Fibroblast of peridontal ligament (primary cell): ENCODE measurements at regions not wholly inside any gene's neighbourhood (a gene's known extent, or its start where the extent isn't known, plus 50 kb on each side); places are given as distances from the start of the nearest gene placed in this dataset.
A peak's percentile ranks its signal among the peaks of the same experiment; 100 is the strongest.

Experiments
- DNase-seq: peaks from one replicate; pipeline ENCODE4 v3.0.0-alpha.2; 2010; ENCODE audit errors: extremely low read depth

DNA sequence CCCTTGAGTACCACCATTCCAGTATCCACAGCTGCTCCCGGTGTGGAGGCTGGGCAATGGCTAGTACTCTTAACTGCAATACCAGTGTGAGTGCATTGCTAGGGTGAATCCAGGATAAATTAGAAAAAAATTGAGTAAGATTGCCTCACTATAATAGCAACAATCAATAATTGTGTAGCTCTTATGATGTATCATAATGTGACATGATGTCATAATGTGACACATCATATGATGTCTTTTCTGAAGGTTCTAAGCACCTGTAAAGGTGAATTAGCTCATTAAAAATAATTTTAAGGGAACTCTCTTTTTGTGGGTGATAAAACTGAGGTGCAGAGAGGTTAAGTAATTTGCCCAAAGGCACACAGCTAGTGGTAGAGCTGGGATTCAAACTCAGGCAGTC is 424.4 kb downstream of the HLX start:
- no peak for DNase-seq

DNA sequence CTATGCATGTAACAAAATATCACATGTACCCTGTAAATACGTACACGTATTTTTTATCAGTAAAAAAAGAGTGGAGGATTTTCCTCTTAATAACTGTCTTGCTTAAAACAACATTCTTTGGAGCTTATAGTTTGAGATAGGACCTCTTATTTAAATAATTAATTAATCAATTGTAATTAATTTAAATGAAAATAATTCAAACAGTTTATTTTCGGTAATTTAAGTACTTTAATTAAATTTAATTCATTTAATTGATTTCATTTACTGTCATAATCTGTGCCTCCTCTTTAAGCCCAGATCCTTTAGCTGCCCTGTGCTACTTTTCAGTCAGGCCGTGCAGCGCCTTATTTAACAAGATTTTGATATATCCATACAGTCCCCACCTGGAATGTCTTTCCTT is 427.0 kb downstream of the HLX start:
- no peak for DNase-seq

DNA sequence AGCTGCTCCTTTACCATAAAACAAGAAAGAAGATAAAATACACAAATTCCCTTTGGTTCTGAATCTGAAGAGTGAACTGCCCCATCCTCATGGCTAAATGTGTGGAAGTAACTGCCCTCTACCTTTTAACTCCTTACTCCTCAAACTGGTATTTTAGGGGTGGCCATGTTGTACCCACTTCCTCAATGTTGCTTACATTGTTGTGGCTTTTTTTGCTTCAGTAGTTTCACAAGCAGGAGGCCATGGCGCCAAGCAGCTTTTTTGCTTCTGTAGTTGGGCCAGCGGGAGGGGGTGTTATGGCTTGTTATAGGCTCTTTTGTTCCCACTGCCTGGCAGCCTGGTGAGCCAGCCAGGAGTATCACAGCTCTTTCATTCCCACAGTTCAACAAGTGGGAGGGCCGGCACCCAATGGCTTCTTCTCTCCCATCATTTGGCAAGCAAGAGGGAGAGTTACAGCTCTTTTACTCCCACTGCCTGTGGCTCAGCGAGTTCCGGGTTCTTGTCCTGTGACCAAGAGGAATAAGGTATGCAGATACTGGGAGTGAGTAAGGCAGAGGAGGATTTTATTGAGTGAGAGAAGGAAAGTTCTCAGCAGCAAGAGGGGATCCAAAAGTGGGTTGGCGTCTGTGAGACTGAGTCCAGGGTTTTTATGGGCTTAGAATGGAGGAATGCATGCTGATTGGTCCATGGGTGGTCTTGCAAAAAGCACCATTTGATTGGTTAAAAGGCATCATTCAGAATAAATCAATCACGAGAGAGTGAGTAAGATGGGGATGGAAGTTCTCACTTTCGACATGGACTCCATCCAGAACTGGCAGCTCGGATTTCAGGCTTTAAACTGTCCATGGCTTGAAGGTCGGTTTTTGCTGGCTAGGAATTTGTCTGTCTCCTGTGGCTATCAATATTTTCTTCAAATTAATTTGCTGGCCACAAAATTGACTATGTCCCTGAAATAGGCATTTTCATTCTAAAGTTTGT is 429.6 kb downstream of the HLX start:
- DNase-seq, result no peak

DNA sequence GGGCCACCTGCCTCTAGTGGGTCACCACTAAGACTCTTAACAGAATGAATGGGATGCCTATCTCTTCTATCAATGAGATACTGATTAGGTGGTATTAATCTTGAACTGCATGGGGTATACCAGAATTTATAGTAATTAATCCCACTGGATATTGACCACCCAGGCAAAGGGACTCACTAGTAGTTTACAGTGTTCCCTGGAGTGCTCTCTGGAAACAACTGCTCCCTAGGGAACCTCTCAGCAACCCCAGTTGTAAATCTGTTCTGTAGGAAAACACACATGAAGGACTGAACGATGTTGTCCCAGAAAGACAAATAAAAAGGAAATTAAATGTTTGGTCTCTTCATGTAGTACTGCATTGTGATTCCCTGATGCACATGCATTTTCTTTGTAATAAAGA is 430.5 kb downstream of the HLX start:
- no peak for DNase-seq

DNA sequence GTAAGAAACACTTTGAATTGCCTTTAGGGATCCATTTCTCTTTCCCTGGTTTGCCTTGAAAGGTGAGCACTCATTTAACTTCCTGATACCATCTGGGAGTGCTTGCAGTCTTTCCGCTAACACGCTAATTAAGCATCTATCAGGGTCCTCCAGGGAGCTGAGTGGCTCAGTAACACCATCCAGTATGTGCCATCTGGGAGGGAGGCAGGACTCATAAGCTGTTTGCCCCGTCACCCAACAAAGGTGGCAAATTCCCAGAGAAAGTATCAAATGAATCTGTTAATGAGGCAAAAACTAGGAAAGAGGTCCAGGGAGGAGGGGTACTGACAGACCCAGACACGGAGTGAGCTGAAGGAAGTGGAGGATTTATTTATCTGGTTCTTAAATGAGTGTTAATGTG is 430.9 kb downstream of the HLX start:
- DNase-seq, result no peak

DNA sequence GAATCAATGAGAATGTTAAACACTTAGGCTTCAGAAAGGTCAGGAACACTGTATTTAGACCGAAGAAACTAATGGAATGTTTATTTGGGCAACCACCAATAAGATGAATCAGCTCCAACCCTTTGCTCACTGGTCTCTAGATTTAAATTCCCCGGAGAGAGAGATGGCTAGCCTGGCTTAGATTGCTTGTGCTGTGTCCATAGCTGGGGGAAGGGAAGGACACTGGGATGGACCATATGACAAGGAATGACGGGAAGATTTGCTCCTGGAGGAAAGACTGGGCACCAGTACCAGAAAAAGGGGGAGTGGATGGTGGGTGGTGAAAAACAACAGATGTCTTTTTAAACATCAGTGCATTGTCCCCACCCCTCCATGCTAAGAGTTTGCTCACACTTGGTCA is 426.6 kb downstream of the DUSP10 start:
- peak; percentile 93 for DNase-seq

DNA sequence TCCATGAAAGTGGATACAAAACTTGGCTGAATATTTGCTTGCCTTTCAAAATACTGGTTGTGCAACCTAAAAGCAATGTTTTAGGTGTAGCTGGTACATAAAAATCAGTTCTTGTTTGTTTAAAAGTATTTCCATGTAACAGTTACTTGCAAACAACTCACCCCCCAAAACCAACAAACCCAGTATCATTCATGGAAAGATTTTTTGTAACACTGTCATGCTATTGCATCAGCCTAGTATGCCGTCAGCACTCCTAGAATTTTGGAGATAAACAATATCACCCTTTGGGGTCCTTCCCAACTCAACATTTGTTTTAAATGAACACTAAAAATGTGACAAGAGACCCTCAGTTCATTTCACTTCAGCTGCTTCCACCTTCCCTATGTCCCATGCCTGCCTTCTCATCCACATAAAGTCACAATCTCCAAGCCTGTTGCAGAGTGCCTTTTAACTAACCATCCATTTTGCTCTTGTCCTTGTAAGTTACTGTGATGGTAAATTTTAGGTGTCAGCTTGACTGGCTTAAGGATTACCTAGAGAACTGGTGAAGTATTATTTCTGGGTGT is 425.3 kb downstream of the DUSP10 start:
- peak; percentile 88 for DNase-seq

DNA sequence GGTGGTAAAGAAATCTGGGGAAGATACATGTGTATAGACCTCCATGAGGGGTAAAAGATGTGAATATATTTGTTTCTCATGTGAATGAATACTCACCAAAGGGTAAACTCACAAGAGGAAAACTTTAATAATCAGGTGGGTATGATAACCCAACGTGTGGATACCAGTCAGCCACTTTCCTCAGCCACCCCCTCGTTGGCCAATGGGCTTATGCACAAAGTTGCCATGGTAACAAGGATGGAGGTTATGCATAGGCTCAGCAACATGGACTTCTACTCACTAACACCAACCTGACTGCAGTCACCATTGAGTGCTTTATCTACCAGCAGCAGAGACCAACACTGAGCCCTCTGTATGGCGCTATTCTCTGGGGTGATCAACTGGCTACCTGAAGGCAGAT is 424.4 kb downstream of the DUSP10 start:
- no peak for DNase-seq

DNA sequence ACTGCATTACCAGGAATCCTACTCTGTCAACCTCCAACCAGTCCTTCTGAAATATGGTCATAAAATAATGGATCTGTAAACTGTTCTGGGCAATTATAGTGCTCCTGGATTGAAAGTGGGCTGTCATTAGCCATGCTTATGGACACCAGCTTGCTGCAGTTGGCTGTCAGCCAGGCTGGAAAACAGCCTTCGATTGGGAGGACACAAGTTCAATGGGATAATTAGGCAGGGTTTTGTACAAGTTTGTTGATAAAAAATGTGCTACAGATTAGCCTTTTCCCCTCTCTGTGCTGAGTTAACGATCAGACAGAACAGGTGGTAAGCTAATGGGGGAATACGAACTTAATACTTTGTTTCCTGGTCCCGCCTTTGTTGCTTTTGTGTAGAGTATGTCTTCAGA is 413.9 kb downstream of the DUSP10 start:
- no peak for DNase-seq

DNA sequence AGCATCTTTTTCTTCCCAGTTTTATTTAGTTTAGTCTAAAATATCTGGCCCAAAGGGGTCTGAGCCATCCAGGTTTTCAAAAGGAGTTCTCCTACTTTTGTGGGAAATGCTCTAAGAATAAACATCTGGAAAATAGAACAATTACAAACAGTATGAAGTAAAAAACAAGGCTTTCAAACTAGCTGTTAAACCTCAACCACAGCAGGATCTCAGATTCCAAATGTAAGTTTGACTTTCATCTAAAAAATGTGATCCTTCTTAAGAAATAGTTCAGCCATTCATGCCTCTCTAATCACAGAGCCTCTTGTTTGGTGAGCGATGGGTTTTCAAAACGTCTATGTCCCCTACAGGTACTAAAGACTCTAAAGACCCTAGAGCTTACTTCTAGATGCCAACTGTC is 413.5 kb downstream of the DUSP10 start:
- peak; percentile 50 for DNase-seq

DNA sequence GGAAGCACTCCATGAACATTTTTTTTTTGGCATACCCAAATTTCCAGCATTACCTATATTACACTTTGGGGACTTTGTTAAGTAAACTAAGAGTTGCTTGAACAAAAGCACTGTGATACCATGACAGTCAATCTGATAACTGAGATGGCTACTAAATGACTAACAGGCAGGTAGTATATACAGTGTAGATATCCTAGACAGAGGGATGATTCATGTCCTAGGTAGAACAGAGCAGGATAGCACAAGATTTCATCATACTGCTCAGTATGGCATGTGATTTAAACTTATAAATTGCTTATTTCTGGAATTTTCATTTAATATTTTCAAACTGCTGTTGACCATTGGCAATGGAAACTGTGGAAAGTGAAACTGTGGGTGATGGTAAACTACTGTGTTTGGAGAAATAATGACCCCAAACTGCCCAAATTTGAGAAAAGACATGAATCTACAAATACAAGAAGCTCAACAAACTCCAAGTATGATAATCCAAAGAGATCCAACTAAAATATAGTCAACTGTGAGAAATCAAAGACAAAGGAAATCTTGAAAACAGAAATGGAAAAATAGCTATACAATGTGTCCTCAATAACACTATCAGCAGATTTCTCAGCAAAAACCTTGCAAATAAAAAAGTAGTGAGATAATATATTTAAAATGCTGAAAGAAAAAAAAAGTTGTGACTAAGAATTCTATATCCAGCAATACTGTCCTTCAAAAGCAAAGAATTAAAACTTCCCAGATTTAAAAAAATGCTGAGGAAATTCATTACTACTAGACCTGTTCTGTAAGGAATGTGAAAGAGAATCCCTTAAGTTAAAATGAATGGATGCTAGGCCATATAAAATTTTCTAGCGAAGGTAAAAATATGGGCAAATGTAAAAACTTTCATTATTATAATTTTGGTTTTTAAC is 410.4 kb downstream of the DUSP10 start:
- no peak for DNase-seq

DNA sequence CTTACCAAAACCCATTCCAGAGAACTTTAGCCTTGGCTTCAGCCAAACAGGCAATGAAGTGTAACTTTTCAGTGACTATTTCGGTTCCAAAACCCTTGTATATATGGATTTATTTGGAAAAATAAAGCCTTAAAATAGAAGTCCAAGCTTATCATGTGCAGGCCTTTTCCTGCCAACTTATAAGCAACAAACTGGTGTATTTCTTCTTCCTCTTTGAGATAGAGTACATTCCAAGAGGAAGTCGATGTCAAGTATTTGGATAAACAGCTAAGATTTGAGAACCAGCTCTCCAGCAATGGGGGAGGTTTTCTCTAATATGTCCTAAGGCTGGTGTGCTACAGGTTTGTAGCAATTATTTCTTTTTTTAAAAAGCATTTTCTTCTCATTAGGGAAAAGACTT is 407.8 kb downstream of the DUSP10 start:
- no peak for DNase-seq

DNA sequence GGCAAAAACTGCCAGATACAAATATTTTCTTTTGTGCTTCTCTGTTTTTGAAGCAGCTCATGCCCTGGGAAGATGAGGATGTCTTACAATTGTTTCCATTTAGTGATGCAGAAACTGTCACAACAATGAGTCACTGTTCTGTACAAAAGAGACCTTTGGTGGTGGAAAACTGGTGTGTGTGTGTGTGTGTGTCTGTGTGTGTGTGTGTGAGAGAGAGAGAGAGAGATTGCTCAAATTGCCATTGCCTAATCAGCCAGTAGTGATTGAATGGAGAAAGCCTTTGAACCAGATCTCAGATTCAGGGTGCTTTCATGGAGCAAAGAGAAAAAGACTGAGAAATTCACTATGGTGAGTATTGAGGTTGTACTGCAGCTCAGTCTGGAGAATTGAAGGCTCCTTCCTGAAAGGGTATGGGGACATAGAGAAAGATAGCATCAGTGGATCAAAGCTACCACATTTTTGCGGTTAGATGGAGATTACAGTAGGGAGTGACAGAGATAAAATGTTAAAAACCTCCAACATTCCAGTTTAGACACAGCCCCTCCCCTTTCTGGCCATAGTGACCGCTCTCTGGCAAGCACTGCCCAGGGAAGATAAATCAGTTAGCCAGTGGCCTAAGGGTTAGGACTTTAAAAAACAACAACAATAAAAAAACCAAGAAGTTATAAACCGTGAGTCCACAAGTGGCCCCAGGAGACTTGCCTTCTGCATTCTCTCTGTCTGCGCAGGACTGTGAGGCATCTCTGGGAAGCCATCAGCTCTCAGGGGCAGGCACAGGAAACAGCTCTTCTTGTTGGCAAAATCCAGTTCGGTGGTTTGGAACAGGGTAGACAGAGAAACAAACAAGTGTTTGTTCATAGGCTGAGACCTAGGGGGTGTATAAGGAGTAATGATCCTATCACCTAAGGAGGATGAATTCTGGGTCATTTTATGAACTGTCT is 406.5 kb downstream of the DUSP10 start:
- DNase-seq, result peak; percentile 77

DNA sequence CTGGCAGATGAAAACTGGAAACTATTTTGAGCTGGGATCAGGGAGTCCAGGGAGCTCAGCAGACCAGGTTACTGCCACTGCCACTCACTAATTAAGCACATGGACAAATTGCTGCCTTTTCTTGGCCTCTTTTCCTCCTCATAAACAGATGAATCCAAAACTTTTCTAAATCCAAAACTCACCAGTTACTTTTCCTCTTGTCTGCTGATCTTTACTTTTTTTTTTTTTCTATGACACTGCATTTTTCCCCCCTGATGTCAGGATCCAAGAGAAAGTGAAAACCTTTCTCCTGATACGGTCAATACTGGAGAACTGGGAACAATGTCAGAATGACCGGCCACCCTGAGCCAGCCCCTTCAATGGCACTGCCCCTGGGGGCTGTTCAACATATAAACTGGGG is 405.8 kb downstream of the DUSP10 start:
- DNase-seq, result peak; percentile 73

DNA sequence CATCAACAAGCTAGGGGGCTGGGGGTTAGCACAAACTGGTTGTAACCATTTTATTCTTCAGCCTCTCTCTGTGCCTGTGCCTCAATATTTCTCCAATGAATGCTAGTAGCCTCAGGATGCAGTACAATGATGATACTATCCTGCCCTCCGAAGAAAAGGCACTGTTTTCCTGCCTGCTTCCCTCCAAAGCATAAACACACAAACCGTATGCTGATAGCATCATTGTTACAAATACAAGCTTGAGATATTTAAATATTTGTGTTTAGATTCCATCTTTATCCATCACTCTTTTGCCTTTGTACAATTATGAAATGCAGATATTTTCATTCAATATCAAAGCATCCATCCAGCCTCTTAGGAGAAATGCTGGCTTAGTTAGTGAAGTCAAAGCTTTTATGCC is 404.8 kb downstream of the DUSP10 start:
- no peak for DNase-seq

DNA sequence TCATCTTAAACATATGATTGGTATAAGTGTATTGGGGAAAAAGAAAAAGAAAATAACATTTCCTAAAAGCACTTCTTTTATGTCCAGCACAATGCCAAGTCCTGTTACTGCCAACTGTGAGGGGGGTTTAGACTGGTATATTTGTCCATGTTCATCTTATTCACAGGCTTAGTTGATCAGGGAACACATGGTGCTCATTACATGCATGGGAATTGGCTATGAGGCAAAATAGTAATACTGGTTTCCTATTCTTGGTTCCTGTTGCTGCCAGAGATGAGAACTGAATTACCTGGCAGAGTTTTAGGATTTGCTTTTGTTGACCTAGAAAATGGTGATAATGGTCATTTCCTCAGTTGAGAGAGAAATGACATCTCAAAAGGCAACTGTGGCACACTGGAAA is 398.8 kb downstream of the DUSP10 start:
- DNase-seq, result peak; percentile 47

DNA sequence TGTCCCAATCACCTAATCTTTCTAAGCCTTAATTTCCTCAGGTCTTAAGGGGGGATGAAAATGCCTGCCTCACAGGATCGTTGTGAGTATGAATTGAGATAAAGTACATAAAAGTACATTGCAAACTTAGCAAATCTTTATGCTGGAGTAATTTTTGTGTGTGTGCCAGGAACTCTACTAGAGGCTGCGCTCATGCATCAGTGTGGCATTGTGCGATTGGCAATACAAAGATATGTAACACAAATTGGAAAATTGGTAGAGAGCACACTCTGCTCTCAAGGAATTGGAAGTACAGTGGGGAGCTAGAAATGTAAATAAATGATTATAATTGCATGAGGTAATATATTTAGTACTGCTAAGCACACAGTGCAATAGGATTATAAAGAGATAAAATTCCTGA is 398.3 kb downstream of the DUSP10 start:
- no peak for DNase-seq

DNA sequence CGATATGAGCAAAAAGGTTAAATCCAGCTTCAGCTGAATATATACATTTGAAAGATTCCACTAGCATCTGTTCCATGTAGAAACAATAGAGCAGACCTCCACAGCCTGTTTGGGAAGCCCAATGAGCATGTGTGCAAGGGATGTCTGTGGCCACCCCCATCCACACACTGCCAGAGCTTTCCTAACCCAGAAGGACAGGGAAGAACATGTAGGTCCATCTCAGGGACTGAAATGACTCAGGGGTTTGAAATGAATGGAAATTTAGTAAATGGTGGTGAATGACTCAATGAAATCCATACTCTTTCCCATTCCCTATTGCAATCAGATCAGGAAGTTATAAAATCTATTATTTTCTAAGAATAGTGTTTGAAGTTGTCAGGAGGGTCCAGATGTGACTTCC is 397.2 kb downstream of the DUSP10 start:
- peak; percentile 79 for DNase-seq

DNA sequence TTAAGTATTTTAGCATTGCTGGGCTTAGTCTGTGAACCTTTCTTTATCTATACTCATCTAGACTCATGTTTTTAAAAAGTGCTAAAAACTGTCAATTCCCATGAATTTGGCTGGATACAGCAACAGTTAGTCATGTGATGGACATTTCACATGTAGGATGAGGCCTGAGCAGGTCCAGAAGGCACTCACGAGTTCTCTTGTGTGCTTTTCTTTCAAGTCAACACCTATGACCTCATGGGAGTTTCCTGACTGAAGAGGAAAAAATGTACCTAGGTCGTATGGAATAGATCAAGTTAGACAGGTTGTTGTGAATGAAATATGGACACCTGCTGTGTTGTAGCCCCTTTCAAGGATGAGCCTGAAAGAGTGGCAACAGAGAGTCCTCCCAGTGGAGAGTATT is 394.2 kb downstream of the DUSP10 start:
- no peak for DNase-seq

DNA sequence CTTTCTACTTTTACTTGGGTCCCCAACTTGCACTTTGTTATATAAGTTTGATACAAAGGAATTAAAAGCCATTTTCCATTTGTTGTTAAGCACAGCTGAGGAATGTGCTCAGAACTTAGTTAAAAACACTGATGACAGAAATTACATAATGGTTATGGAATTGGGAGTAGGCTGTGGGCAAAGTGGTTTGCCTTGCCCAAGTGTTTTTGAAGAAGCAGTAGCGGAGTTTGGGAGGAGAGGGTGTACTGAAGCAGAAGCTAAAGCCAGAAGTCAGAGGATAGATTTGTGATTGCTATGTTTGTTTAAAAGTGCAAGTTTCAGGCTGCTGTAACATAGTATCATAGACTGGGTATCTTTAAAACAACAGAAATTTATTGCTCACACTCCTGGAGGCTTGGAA is 391.8 kb downstream of the DUSP10 start:
- DNase-seq, result no peak

DNA sequence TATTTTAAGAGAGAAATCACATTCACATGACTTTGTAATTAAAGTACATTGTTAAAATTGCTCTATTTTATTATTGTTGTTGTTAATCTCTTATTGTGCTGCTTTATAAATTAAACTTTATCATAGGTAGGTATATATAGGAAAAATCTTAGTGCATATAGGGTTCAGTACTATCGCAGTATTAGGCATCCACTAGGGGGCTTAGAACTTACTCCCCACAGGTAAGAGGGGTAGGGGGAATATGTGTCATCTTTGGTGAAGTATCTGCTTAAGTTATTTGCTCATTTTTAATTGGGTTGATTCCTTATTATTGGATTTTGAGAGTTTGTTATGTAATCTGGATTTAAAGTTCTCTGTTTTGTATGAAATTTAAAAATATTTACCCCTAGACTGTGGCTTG is 385.2 kb downstream of the DUSP10 start:
- no peak for DNase-seq
